Vagina (tissue), 2 donors: ENCODE measurements at regions not wholly inside any gene's neighbourhood (a gene's known extent, or its start where the extent isn't known, plus 50 kb on each side); places are given as distances from the start of the nearest gene placed in this dataset.

ENCODE experiments used
- CTCF ChIP-seq, 3 experiments: fragments of 450-650 bp in 2 of 3; fragments of 200-600 bp in 1 of 3; sonication (generic) in 1 of 3; IDR thresholded peaks; one replicate each; pipeline ENCODE4 v1.5.1; 2017 to 2019; ENCODE audit warnings: antibody characterized with exemption in 3 of 3, mild to moderate bottlenecking in 2 of 3, moderate library complexity in 2 of 3
- POLR2A ChIP-seq, 2 donors: fragments of 450-650 bp; IDR thresholded peaks; one replicate each; pipeline ENCODE4 v1.6.1; 2017; ENCODE audit warnings: antibody characterized with exemption in 2 of 2, mild to moderate bottlenecking in 2 of 2, moderate library complexity in 2 of 2
- POLR2AphosphoS5 ChIP-seq, 2 donors: sonication (generic); formaldehyde crosslinking; IDR thresholded peaks; one replicate each; pipeline ENCODE4 v1.9.0; 2017; ENCODE audit warnings: antibody characterized with exemption in 2 of 2, mild to moderate bottlenecking in 2 of 2, low read depth in 1 of 2; ENCODE audit not compliant: insufficient read depth in 1 of 2

- no peak for TF ChIP-seq CTCF (IDR thresholded peaks at IDR 0.05)
- no peak for TF ChIP-seq POLR2AphosphoS5 (IDR thresholded peaks at IDR 0.05; ENCODE audit: insufficient read depth in 1 of 2, low read depth in 1 of 2)
- TF ChIP-seq POLR2A (IDR thresholded peaks at IDR 0.05): no peak
Observed at GRCh38 chr9:75544815-75545214, 345.7 kb upstream of the PCSK5 start.
